ENCODE measurements at regions not wholly inside any gene's neighbourhood (a gene's known extent, or its start where the extent isn't known, plus 50 kb on each side); places are given as distances from the start of the nearest gene placed in this dataset.
A peak's percentile ranks its signal among the peaks of the same experiment; 100 is the strongest.
"Not testable (repeated sequence)": the region's sequence is repeated elsewhere in the genome, so short reads cannot be mapped to it uniquely, and the experiment has no call there.

DNA sequence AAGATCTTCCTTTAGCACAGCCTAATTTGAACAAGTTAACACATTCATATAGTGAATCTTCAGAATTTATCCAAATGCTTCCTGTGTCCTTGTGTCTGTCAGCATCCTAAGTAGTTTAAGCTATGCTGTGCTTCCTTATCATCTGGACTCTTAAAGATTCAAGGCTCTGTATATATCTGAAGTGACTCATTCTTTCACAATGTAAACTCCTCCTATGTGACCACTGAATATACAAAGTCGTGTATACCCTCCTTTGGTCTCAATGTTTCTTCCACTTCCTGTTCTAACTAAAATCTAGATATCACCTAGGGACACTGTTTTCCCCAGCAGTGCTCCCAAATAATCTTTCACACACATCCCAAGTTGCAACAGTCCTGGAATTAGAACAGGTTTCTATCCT is 935.7 kb upstream of the NUDT12 start:
- H3K27ac Mint-ChIP-seq (ENCODE audit: unreplicated experiment) = peak overlapping the region; percentile 7
- no peaks in the 10 kb centered on the region for H3K36me3 Mint-ChIP-seq (ENCODE audit: insufficient read depth, unreplicated experiment)
- CTCF ChIA-PET = no interaction called here
- TF ChIP-seq, protein P1, sequence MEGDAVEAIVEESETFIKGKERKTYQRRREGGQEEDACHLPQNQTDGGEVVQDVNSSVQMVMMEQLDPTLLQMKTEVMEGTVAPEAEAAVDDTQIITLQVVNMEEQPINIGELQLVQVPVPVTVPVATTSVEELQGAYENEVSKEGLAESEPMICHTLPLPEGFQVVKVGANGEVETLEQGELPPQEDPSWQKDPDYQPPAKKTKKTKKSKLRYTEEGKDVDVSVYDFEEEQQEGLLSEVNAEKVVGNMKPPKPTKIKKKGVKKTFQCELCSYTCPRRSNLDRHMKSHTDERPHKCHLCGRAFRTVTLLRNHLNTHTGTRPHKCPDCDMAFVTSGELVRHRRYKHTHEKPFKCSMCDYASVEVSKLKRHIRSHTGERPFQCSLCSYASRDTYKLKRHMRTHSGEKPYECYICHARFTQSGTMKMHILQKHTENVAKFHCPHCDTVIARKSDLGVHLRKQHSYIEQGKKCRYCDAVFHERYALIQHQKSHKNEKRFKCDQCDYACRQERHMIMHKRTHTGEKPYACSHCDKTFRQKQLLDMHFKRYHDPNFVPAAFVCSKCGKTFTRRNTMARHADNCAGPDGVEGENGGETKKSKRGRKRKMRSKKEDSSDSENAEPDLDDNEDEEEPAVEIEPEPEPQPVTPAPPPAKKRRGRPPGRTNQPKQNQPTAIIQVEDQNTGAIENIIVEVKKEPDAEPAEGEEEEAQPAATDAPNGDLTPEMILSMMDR (IDR thresholded peaks at IDR 0.05; ENCODE audit: unreplicated experiment) = no peak
- peaks cover 5% of the 10 kb centered on the region for H3K9me3 Mint-ChIP-seq (ENCODE audit: low read depth, unreplicated experiment)
- no peak for DNase-seq
- H3K4me1 Mint-ChIP-seq (ENCODE audit: low read depth, unreplicated experiment) = peaks cover 9% of the 10 kb centered on the region
- intact Hi-C loops (cut with micrococcal nuclease; ENCODE audit: unreplicated experiment) = no loop called here
- no TSS peak for BruUV-seq (replicated peaks)
- H3K4me3 Mint-ChIP-seq (ENCODE audit: low read depth, unreplicated experiment) = no peak overlapping the region
- H3K27me3 Mint-ChIP-seq (ENCODE audit: unreplicated experiment) = no peaks in the 10 kb centered on the region

DNA sequence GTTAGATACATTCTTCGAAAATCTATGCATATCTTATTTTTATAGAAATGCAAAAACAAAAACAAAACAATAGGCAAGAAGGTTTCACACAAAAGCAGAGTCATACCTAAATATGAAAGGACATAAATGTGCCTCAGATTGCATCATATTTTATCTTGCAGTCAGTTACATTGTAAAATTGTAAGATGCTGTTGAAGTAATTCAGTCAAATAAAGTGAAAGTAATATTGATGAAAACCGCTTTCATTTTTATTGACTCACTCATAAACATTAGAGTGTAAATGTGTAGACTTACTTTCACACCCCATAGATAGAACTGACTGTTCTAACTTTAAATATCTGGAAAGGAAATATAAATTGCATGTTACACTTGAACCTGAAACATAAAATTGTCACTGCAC is 931.5 kb upstream of the NUDT12 start:
- peaks cover 9% of the 10 kb centered on the region for H3K4me1 Mint-ChIP-seq (ENCODE audit: low read depth, unreplicated experiment)
- no peak overlapping the region for H3K27ac Mint-ChIP-seq (ENCODE audit: unreplicated experiment)
- no peak overlapping the region for H3K4me3 Mint-ChIP-seq (ENCODE audit: low read depth, unreplicated experiment)
- no peaks in the 10 kb centered on the region for H3K36me3 Mint-ChIP-seq (ENCODE audit: insufficient read depth, unreplicated experiment)
- TF ChIP-seq, protein P1 (IDR thresholded peaks at IDR 0.05; ENCODE audit: unreplicated experiment) = no peak
- peaks cover 3% of the 10 kb centered on the region for H3K9me3 Mint-ChIP-seq (ENCODE audit: low read depth, unreplicated experiment)
- no TSS peak for BruUV-seq (replicated peaks)
- CTCF ChIA-PET = no interaction called here
- intact Hi-C loops (cut with micrococcal nuclease; ENCODE audit: unreplicated experiment) = no loop called here
- no peak for DNase-seq
- no peaks in the 10 kb centered on the region for H3K27me3 Mint-ChIP-seq (ENCODE audit: unreplicated experiment)

DNA sequence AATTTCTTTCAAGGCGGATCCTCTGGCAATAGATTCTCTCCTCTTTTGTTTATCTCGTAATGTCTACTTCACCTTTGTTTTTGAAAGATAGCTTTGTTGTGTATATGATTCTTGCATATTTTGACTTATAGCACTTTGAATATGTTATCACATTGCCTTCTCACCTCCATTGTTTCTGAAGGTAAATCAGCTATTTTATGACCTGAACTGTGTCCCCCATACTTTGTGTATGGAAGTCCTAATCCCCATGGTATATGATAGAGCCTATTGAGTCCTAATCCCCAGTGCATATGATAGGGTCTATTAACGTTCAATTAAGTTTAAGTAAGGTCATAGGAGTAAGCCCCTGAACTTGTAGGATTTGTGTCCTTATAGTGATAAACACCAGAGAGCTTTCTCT is 910.2 kb upstream of the NUDT12 start:
- CTCF ChIA-PET = no interaction called here
- Mint-ChIP-seq H3K27me3 (ENCODE audit: unreplicated experiment) (no peaks in the 10 kb centered on the region), H3K27ac (ENCODE audit: unreplicated experiment) (no peak overlapping the region), H3K4me3 (ENCODE audit: low read depth, unreplicated experiment) (no peak overlapping the region), H3K36me3 (ENCODE audit: insufficient read depth, unreplicated experiment) (no peaks in the 10 kb centered on the region), H3K9me3 (ENCODE audit: low read depth, unreplicated experiment) (peaks cover 10% of the 10 kb centered on the region), H3K4me1 (ENCODE audit: low read depth, unreplicated experiment) (no peaks in the 10 kb centered on the region)
- TF ChIP-seq, protein P1 (IDR thresholded peaks at IDR 0.05; ENCODE audit: unreplicated experiment) = no peak
- DNase-seq = no peak
- intact Hi-C loops (cut with micrococcal nuclease; ENCODE audit: unreplicated experiment) = no loop called here
- BruUV-seq (replicated peaks) = no TSS peak

DNA sequence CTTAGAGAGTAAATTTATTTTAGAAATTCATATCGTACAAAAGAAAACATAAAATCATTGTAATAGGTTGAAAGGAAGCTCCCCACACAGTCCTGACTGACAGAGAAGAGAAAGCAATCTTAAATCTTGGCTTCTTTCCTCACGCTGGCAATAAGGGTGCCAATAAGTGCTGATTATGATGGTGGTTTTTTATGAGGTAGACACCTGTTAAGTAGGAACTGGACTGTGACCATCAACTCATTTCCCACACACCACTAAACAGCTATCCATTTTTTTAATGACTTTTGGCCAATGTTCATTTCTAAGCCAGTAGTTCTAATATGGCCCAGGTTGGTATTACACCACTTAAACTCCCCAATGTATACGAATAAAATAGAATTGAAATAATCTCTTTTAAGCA is 893.5 kb upstream of the NUDT12 start:
- no peak overlapping the region for H3K27ac Mint-ChIP-seq (ENCODE audit: unreplicated experiment)
- BruUV-seq (replicated peaks) = no TSS peak
- H3K4me3 Mint-ChIP-seq (ENCODE audit: low read depth, unreplicated experiment) = no peak overlapping the region
- peaks cover 5% of the 10 kb centered on the region for H3K9me3 Mint-ChIP-seq (ENCODE audit: low read depth, unreplicated experiment)
- TF ChIP-seq, protein P1 (IDR thresholded peaks at IDR 0.05; ENCODE audit: unreplicated experiment) = no peak
- DNase-seq = no peak
- no peaks in the 10 kb centered on the region for H3K27me3 Mint-ChIP-seq (ENCODE audit: unreplicated experiment)
- intact Hi-C loops (cut with micrococcal nuclease; ENCODE audit: unreplicated experiment) = no loop called here
- H3K4me1 Mint-ChIP-seq (ENCODE audit: low read depth, unreplicated experiment) = peaks cover 5% of the 10 kb centered on the region
- no peaks in the 10 kb centered on the region for H3K36me3 Mint-ChIP-seq (ENCODE audit: insufficient read depth, unreplicated experiment)
- CTCF ChIA-PET = no interaction called here

DNA sequence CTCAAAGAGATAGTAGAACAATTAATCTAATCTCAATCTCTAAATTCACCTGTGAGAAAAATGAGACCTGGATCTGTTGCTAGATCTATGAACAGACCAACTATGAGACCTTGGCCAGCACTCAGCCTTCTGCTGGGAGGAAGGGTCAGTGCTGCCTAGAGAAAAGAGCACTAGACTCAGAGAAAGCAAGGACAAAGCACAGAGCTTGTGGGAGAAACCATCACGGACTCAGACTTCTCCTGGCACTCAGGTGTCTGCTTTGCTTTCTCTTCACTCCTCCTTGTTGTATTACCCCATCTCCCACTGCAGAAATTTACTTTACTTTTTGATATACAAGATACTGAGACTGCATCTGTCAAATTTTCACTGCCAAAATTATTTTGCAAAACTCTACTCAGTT is 890.0 kb upstream of the NUDT12 start:
- DNase-seq = no peak
- intact Hi-C loops (cut with micrococcal nuclease; ENCODE audit: unreplicated experiment) = no loop called here
- no TSS peak for BruUV-seq (replicated peaks)
- Mint-ChIP-seq H3K27me3 (ENCODE audit: unreplicated experiment) (no peaks in the 10 kb centered on the region), H3K36me3 (ENCODE audit: insufficient read depth, unreplicated experiment) (no peaks in the 10 kb centered on the region), H3K4me1 (ENCODE audit: low read depth, unreplicated experiment) (peaks cover 5% of the 10 kb centered on the region), H3K27ac (ENCODE audit: unreplicated experiment) (no peak overlapping the region), H3K4me3 (ENCODE audit: low read depth, unreplicated experiment) (no peak overlapping the region), H3K9me3 (ENCODE audit: low read depth, unreplicated experiment) (peaks cover 12% of the 10 kb centered on the region)
- TF ChIP-seq, protein P1 (IDR thresholded peaks at IDR 0.05; ENCODE audit: unreplicated experiment) = no peak
- CTCF ChIA-PET = no interaction called here

DNA sequence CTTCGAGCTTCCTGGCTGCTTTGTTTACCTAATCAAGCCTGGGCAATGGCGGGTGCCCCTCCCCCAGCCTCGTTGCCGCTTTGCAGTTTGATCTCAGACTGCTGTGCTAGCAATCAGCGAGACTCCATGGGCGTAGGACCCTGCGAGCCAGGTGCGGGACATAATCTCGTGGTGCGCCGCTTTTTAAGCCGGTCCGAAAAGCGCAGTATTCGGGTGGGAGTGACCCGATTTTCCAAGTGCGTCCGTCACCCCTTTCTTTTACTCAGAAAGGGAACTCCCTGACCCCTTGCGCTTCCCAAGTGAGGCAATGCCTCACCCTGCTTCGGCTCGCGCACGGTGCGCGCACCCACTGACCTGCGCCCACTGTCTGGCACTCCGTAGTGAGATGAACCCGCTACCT is 889.3 kb upstream of the NUDT12 start:
- H3K27me3 Mint-ChIP-seq (ENCODE audit: unreplicated experiment); H3K27ac Mint-ChIP-seq (ENCODE audit: unreplicated experiment); H3K4me1 Mint-ChIP-seq (ENCODE audit: low read depth, unreplicated experiment); BruUV-seq (replicated peaks); intact Hi-C loops (cut with micrococcal nuclease; ENCODE audit: unreplicated experiment); H3K4me3 Mint-ChIP-seq (ENCODE audit: low read depth, unreplicated experiment); H3K36me3 Mint-ChIP-seq (ENCODE audit: insufficient read depth, unreplicated experiment); DNase-seq; CTCF ChIA-PET: not testable (repeated sequence)
- peaks cover 12% of the 10 kb centered on the region for H3K9me3 Mint-ChIP-seq (ENCODE audit: low read depth, unreplicated experiment)

All from Calu3 (cell line).